Neuron (in vitro differentiated cells): ENCODE measurements at regions not wholly inside any gene's neighbourhood (a gene's known extent, or its start where the extent isn't known, plus 50 kb on each side); places are given as distances from the start of the nearest gene placed in this dataset.

Source experiments
- H2AFZ ChIP-seq: one replicate; pipeline ENCODE4 v1.6.1; 2013; ENCODE audit warnings: low read depth, mild to moderate bottlenecking, inconsistent platforms, low read length, moderate library complexity
- H3K27me3 ChIP-seq: one replicate; pipeline ENCODE4 v1.6.1; 2013; ENCODE audit warnings: low read length; ENCODE audit not compliant: insufficient read depth
- H3K36me3 ChIP-seq: one replicate; pipeline ENCODE4 v1.6.1; 2013; ENCODE audit warnings: low read length; ENCODE audit not compliant: insufficient read depth
- H3K4me1 ChIP-seq: one replicate; pipeline ENCODE4 v1.6.1; 2013; ENCODE audit warnings: low read length; ENCODE audit not compliant: insufficient read depth
- H3K4me3 ChIP-seq: 2 replicates; pipeline ENCODE4 v1.5.1; 2013; ENCODE audit warnings: mild to moderate bottlenecking, low read length, moderate library complexity
- H3K9me3 ChIP-seq: one replicate; pipeline ENCODE4 v1.6.1; 2013; ENCODE audit warnings: low read length

DNA sequence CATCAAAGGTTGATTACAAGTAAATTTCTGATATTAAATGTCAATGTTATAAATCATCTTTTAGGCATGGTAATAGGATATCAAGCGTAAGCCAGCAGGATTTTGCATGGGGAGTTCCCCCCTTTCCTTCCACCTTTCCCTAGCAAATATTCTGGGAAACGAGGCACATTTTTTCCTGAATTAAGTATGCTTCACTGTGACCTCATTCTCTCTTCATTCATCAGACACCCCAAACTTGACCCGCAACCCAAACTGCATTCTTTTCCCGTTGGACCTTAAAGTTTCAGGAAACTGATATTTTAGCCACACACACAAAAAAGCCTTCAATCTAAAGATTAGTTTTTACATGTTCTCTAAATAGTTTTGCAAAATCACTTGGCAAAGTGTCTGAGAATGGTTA lies 214.5 kb upstream of the CTAGE1 start:
- H3K9me3 ChIP-seq = no peaks in the 10 kb centered on the region
- no peaks in the 10 kb centered on the region for H3K27me3 ChIP-seq
- no peak overlapping the region for H2AFZ ChIP-seq
- no peak overlapping the region for H3K4me3 ChIP-seq
- no peaks in the 10 kb centered on the region for H3K4me1 ChIP-seq
- H3K36me3 ChIP-seq = no peaks in the 10 kb centered on the region

GRCh38 chr18:22634464-22634863 lies 216.7 kb upstream of the CTAGE1 start:
- no peaks in the 10 kb centered on the region for H3K9me3 ChIP-seq
- no peak overlapping the region for H2AFZ ChIP-seq
- no peaks in the 10 kb centered on the region for H3K27me3 ChIP-seq
- no peaks in the 10 kb centered on the region for H3K36me3 ChIP-seq
- H3K4me1 ChIP-seq = no peaks in the 10 kb centered on the region
- H3K4me3 ChIP-seq = no peak overlapping the region

- no peak overlapping the region for H3K4me3 ChIP-seq
- H3K4me1 ChIP-seq = no peaks in the 10 kb centered on the region
- no peaks in the 10 kb centered on the region for H3K27me3 ChIP-seq
- no peaks in the 10 kb centered on the region for H3K9me3 ChIP-seq
- H3K36me3 ChIP-seq = no peaks in the 10 kb centered on the region
- H2AFZ ChIP-seq = no peak overlapping the region
Observed at GRCh38 chr18:22637787-22638186, 220.1 kb upstream of the CTAGE1 start.

- Histone ChIP-seq H3K27me3 (no peaks in the 10 kb centered on the region), H2AFZ (no peak overlapping the region), H3K4me3 (no peak overlapping the region), H3K4me1 (no peaks in the 10 kb centered on the region), H3K36me3 (no peaks in the 10 kb centered on the region), H3K9me3 (no peaks in the 10 kb centered on the region)
Observed at GRCh38 chr18:22639026-22639463, 221.3 kb upstream of the CTAGE1 start.

- Histone ChIP-seq H3K36me3 (no peaks in the 10 kb centered on the region), H3K4me1 (no peaks in the 10 kb centered on the region), H3K27me3 (no peaks in the 10 kb centered on the region), H3K4me3 (no peak overlapping the region), H2AFZ (no peak overlapping the region), H3K9me3 (no peaks in the 10 kb centered on the region)
Observed at GRCh38 chr18:22639561-22639960, 221.8 kb upstream of the CTAGE1 start.

DNA sequence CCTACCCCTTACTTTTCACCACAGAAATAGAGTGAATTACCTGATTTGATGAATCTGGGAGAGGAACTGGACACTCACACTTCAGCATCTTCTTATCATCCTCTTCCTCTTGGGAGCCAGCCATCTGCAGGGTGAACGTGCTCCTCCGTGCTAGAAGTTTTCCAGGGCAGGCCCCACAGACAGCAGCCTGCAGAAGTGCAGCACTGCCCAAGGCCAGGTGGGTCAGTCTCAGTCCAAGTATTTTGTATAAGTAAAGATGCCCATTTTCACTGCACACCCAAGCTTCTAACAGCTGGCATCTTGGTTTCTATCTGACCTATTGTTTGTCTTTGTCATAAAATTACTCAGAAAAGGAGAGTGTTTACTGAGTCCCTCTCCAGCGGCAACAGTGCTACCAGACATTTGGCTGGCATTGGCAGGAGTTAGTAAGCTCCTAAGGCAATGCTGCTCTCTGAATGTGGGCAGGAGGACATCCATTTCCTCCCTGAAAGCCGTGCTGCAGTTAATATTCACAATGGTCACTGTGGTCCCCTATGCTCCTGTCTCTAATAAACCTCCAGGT lies 222.6 kb upstream of the CTAGE1 start:
- no peak overlapping the region for H2AFZ ChIP-seq
- no peak overlapping the region for H3K4me3 ChIP-seq
- no peaks in the 10 kb centered on the region for H3K36me3 ChIP-seq
- no peaks in the 10 kb centered on the region for H3K9me3 ChIP-seq
- no peaks in the 10 kb centered on the region for H3K27me3 ChIP-seq
- no peaks in the 10 kb centered on the region for H3K4me1 ChIP-seq

GRCh38 chr18:22641958-22642357 lies 224.2 kb upstream of the CTAGE1 start:
- Histone ChIP-seq H3K36me3 (no peaks in the 10 kb centered on the region), H3K4me3 (no peak overlapping the region)

GRCh38 chr18:22643731-22644130 lies 226.0 kb upstream of the CTAGE1 start:
- Histone ChIP-seq H3K36me3 (no peaks in the 10 kb centered on the region), H3K4me1 (no peaks in the 10 kb centered on the region), H3K4me3 (no peak overlapping the region), H2AFZ (no peak overlapping the region), H3K27me3 (no peaks in the 10 kb centered on the region), H3K9me3 (no peaks in the 10 kb centered on the region)

More at GRCh38 chr18:22641958-22642357, 224.2 kb upstream of the CTAGE1 start:
- Histone ChIP-seq H2AFZ (no peak overlapping the region), H3K4me1 (no peaks in the 10 kb centered on the region), H3K27me3 (no peaks in the 10 kb centered on the region), H3K9me3 (no peaks in the 10 kb centered on the region)

- H3K36me3 ChIP-seq = no peaks in the 10 kb centered on the region
- no peaks in the 10 kb centered on the region for H3K9me3 ChIP-seq
- H2AFZ ChIP-seq = no peak overlapping the region
- no peak overlapping the region for H3K4me3 ChIP-seq
- H3K4me1 ChIP-seq = no peaks in the 10 kb centered on the region
- H3K27me3 ChIP-seq = no peaks in the 10 kb centered on the region
Observed at GRCh38 chr18:22650247-22650646, 232.5 kb upstream of the CTAGE1 start.

- Histone ChIP-seq H3K4me1 (no peaks in the 10 kb centered on the region), H3K27me3 (no peaks in the 10 kb centered on the region), H3K4me3 (no peak overlapping the region), H2AFZ (no peak overlapping the region), H3K9me3 (no peaks in the 10 kb centered on the region), H3K36me3 (no peaks in the 10 kb centered on the region)
Observed at GRCh38 chr18:22657619-22658018, 239.9 kb upstream of the CTAGE1 start.

GRCh38 chr18:22658318-22658717 lies 240.6 kb upstream of the CTAGE1 start:
- H3K4me1 ChIP-seq = no peaks in the 10 kb centered on the region
- H3K9me3 ChIP-seq = no peaks in the 10 kb centered on the region
- no peaks in the 10 kb centered on the region for H3K36me3 ChIP-seq
- H3K4me3 ChIP-seq = no peak overlapping the region
- H2AFZ ChIP-seq = no peak overlapping the region
- no peaks in the 10 kb centered on the region for H3K27me3 ChIP-seq

GRCh38 chr18:22663378-22663777 lies 245.7 kb upstream of the CTAGE1 start:
- H3K4me1 ChIP-seq = no peaks in the 10 kb centered on the region
- H2AFZ ChIP-seq = no peak overlapping the region
- H3K36me3 ChIP-seq = no peaks in the 10 kb centered on the region

DNA sequence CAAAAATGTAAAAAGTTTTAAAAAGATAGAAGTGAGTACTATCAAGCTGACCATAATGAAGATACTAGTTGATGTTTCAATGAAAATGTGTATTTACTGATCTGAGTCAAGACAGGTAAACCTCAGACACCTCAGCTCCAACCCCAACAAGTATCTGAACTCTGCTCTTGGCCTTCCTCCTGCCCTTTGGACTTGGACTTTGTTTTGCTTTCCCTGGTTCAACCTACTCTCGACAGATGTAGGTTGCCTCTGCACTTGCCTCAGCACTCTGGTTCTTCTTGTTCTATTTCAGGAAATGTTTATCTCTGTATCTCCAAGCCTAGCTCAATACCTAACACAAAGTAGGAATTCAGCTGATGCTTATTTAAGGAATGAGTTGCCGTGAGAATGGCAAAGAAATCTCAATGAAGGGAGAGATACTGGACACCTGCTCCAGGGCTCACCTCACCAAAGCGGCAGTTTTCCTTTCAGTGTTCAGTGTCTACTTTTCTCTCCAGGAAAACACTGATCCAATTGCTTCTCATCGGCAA lies 248.8 kb upstream of the CTAGE1 start:
- no peak overlapping the region for H3K4me3 ChIP-seq
- H3K27me3 ChIP-seq = no peaks in the 10 kb centered on the region
- no peaks in the 10 kb centered on the region for H3K4me1 ChIP-seq
- no peaks in the 10 kb centered on the region for H3K9me3 ChIP-seq
- no peaks in the 10 kb centered on the region for H3K36me3 ChIP-seq
- no peak overlapping the region for H2AFZ ChIP-seq

More at GRCh38 chr18:22663378-22663777, 245.7 kb upstream of the CTAGE1 start:
- Histone ChIP-seq H3K9me3 (no peaks in the 10 kb centered on the region), H3K27me3 (no peaks in the 10 kb centered on the region), H3K4me3 (no peak overlapping the region)

DNA sequence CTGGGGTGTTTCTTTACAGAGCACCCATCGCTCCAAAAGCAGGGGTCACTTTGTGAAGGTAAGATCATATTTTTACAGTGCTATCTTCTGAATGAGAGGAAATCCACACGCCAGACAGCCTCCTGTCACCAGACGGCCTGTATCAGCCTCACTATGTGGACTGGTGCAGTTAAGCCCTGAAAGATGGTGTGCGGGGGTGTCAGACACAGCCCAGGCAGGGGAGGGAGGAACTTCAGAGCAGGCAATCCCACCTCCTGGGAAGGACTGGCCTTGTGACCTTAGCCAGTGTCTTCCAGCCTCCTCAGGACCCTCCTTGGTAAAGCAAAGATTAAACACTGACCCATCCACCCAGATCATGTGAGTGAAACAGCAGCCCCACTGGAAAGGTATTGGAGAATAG lies 249.4 kb upstream of the CTAGE1 start:
- Histone ChIP-seq H3K9me3 (no peaks in the 10 kb centered on the region), H3K4me1 (no peaks in the 10 kb centered on the region), H3K27me3 (no peaks in the 10 kb centered on the region)

More for the DNA sequence above, 249.4 kb upstream of the CTAGE1 start:
- Histone ChIP-seq H2AFZ (no peak overlapping the region), H3K36me3 (no peaks in the 10 kb centered on the region), H3K4me3 (no peak overlapping the region)
